Glutamatergic neuron (in vitro differentiated cells): ENCODE measurements at regions not wholly inside any gene's neighbourhood (a gene's known extent, or its start where the extent isn't known, plus 50 kb on each side); places are given as distances from the start of the nearest gene placed in this dataset.

ENCODE experiments used
- DNase-seq: peaks from one replicate; pipeline ENCODE4 v3.0.0; 2022
- H3K27ac Mint-ChIP-seq: one replicate; pipeline ENCODE4 v1.8.0; 2020; ENCODE audit warnings: mild to moderate bottlenecking, mixed read lengths, inconsistent platforms; ENCODE audit not compliant: unreplicated experiment
- H3K27me3 Mint-ChIP-seq: one replicate; pipeline ENCODE4 v1.8.0; 2020; ENCODE audit warnings: mild to moderate bottlenecking, moderate library complexity, mixed read lengths, inconsistent platforms; ENCODE audit not compliant: unreplicated experiment
- H3K36me3 Mint-ChIP-seq: one replicate; pipeline ENCODE4 v1.8.0; 2020; ENCODE audit warnings: mild to moderate bottlenecking, mixed read lengths, inconsistent platforms; ENCODE audit not compliant: unreplicated experiment
- H3K4me1 Mint-ChIP-seq: one replicate; pipeline ENCODE4 v1.8.0; 2020; ENCODE audit warnings: mild to moderate bottlenecking, low read depth, mixed read lengths, inconsistent platforms; ENCODE audit not compliant: unreplicated experiment
- H3K4me3 Mint-ChIP-seq: one replicate; pipeline ENCODE4 v1.8.0; 2020; ENCODE audit warnings: mild to moderate bottlenecking, mixed read lengths, inconsistent platforms; ENCODE audit not compliant: unreplicated experiment
- H3K9me3 Mint-ChIP-seq: one replicate; pipeline ENCODE4 v1.8.0; 2020; ENCODE audit warnings: mild to moderate bottlenecking, moderate library complexity, mixed read lengths, inconsistent platforms; ENCODE audit not compliant: unreplicated experiment
- CTCF ChIP-seq: fragments of 200-600 bp; sonication (generic); IDR thresholded peaks from one replicate; pipeline ENCODE4 v1.5.0; 2021; ENCODE audit not compliant: partially characterized antibody, unreplicated experiment

DNA sequence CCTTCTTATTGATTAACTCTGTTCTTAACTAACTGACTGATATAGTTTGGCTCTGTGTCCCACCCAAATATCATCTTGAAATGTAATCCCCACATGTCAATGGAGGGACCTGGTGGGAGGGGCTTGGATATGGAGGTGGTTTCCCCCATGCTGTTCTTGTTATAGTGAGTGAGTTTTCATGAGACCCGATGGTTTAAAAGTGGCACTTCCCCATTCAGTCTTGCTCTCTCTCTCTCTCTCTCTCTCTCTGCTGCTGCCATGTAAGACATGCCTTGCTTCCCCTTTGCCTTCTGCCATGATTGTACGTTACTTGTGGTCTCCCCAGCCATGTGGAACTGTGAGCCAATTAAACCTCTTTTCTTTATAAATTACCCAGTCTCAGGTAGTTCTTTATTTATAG is 81.8 kb upstream of the SPACA1 start:
- Mint-ChIP-seq H3K27ac (no peak overlapping the region), H3K4me3 (no peak overlapping the region), H3K4me1 (peaks cover 6% of the 10 kb centered on the region), H3K27me3 (no peaks in the 10 kb centered on the region), H3K36me3 (peaks cover 5% of the 10 kb centered on the region), H3K9me3 (no peaks in the 10 kb centered on the region)
- no peak for TF ChIP-seq CTCF
- no peak for DNase-seq

DNA sequence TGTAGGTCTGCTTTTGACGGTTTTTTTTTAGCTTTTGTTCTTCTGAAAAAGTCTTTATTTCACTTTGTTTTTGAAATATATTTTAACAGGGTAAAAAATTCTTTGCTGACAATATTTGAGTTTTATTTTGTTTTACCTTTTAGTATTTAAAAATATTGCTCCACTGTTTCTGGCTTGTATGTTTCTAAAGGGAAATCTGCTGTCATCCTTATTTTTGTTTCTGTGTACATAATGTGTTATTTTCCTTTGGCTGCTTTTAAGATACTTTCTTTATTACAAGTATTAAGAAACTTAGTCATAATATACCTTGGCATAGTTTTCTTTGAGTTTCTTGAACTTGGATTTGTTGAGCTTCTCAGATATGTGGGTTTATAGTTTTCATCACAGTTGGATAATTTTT is 88.6 kb upstream of the SPACA1 start:
- Mint-ChIP-seq H3K4me1 (no peaks in the 10 kb centered on the region), H3K36me3 (peaks cover 4% of the 10 kb centered on the region), H3K27ac (no peak overlapping the region), H3K9me3 (no peaks in the 10 kb centered on the region), H3K4me3 (no peak overlapping the region), H3K27me3 (peaks cover 1% of the 10 kb centered on the region)
- DNase-seq, result no peak
- TF ChIP-seq CTCF, result no peak

- H3K9me3 Mint-ChIP-seq, result peaks cover 2% of the 10 kb centered on the region
- no peaks in the 10 kb centered on the region for H3K36me3 Mint-ChIP-seq
- DNase-seq, result no peak
- H3K4me3 Mint-ChIP-seq, result no peak overlapping the region
- TF ChIP-seq CTCF, result no peak
- no peak overlapping the region for H3K27ac Mint-ChIP-seq
- H3K4me1 Mint-ChIP-seq, result no peaks in the 10 kb centered on the region
- no peaks in the 10 kb centered on the region for H3K27me3 Mint-ChIP-seq
Measured at GRCh38 chr6:87951751-87952150, 95.9 kb upstream of the SPACA1 start.

- no peak for TF ChIP-seq CTCF
- Mint-ChIP-seq H3K27me3 (no peaks in the 10 kb centered on the region), H3K4me1 (peaks cover 8% of the 10 kb centered on the region), H3K36me3 (no peaks in the 10 kb centered on the region), H3K9me3 (peaks cover 2% of the 10 kb centered on the region), H3K4me3 (no peak overlapping the region), H3K27ac (no peak overlapping the region)
- no peak for DNase-seq
Measured at GRCh38 chr6:87950614-87951013, 97.0 kb upstream of the SPACA1 start.

DNA sequence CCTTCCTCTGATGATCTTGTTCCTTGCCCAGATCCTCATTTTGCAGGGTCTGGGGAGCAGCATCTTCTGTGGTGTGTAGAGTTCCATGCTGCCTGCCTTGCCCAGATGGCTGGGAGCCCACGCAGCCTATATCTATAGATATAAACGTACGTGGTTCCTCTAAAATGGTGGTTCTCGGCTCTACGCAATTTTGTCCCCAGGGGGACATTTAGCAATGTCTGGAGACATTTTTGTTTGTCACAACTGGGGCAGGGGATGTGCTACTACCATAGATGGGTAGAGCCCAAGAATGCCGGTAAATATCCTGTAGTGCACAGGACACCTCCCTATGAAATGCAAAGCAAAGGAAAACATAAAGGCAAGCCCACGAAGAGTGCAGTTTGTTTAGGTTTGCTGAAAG is 98.4 kb upstream of the SPACA1 start:
- Mint-ChIP-seq H3K27me3 (no peaks in the 10 kb centered on the region), H3K36me3 (no peaks in the 10 kb centered on the region), H3K27ac (no peak overlapping the region), H3K4me1 (peaks cover 17% of the 10 kb centered on the region), H3K9me3 (peaks cover 2% of the 10 kb centered on the region), H3K4me3 (no peak overlapping the region)
- DNase-seq, result no peak
- no peak for TF ChIP-seq CTCF
